Ovary (tissue), 3 donors: ENCODE measurements at regions not wholly inside any gene's neighbourhood (a gene's known extent, or its start where the extent isn't known, plus 50 kb on each side); places are given as distances from the start of the nearest gene placed in this dataset.

ENCODE experiments used
- CTCF ChIP-seq, 3 donors: fragments of 450-650 bp in 2 of 3; fragments of 200-600 bp in 1 of 3; IDR thresholded peaks; one replicate each; pipeline versions ENCODE4 v1.5.1 to v1.8.0; 2016 to 2022; ENCODE audit warnings: antibody characterized with exemption in 3 of 3, mild to moderate bottlenecking in 1 of 3
- EP300 ChIP-seq: sonication (generic); formaldehyde crosslinking; IDR thresholded peaks from one replicate; pipeline ENCODE4 v1.6.1; 2017; ENCODE audit warnings: antibody characterized with exemption
- POLR2A ChIP-seq: fragments of 450-650 bp; IDR thresholded peaks from one replicate; pipeline ENCODE4 v1.6.1; 2017; ENCODE audit warnings: antibody characterized with exemption, mild to moderate bottlenecking, moderate library complexity
- donor health status: DM: no; HTN: no; CAD: no.

GRCh38 chr13:111925146-111925875 is 141.6 kb upstream of the SOX1 start:
- TF ChIP-seq EP300 (no peak), CTCF (IDR thresholded peaks at IDR 0.05) (no peak), POLR2A (no peak)
